AG09319 (cell line): ENCODE measurements at regions not wholly inside any gene's neighbourhood (a gene's known extent, or its start where the extent isn't known, plus 50 kb on each side); places are given as distances from the start of the nearest gene placed in this dataset.

Experiments used
- DNase-seq: peaks from one replicate; pipeline ENCODE4 v3.0.0-alpha.2; 2010; ENCODE audit warnings: low read depth; ENCODE audit errors: extremely low read depth
- CTCF ChIP-seq: IDR thresholded peaks from 2 replicates; pipeline ENCODE4 v1.5.1; 2011; ENCODE audit warnings: low read depth, mild to moderate bottlenecking, inconsistent platforms, low read length, moderate library complexity

GRCh38 chr2:10188729-10189305 is 66.3 kb downstream of the RRM2 start:
- no peak for DNase-seq
- no peak for TF ChIP-seq CTCF

GRCh38 chr2:10190255-10190654 is 67.7 kb downstream of the RRM2 start:
- TF ChIP-seq CTCF = no peak

DNA sequence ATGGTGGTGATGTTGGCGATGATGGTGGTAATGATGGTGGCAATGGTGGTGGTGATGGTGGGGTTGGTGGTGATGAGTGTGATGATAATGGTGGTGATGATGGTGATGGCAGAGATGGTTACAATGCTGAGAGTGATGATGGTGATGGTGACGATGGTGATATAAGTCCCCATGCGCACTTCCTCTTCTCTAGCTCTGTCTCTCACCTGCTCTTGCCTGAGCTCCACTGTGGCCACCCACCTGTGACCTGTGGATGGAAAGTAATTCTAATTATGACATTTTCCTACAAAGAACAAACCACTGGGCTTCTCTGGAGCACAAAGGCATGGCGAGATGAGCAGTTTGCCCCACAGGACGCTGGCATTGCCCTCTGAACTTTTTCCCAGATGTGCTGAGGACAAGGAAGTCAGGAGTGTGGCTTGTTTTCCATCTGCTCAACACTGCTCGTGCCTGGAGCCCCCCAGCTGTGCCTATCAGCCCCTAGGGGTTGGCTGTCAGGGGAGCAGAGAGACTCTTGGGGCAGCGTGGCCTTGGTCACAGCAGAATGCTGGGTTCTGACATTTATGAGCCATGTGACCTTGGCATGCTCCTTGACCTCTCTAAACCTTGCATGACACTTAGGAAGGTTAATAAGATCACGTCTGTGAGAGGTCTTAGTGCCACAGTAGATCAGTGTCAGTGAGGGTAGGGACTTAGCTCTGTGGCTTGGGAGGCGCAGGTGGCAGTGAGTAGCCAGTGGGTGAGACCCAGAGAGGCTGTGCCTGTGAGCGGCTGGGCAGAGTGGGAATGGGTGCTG is 68.4 kb downstream of the RRM2 start:
- DNase-seq = no peak
- TF ChIP-seq CTCF = no peak

More at GRCh38 chr2:10190255-10190654, 67.7 kb downstream of the RRM2 start:
- no peak for DNase-seq

GRCh38 chr2:10191554-10191953 is 69.0 kb downstream of the RRM2 start:
- TF ChIP-seq CTCF = no peak
- DNase-seq = no peak

GRCh38 chr2:10192392-10193015 is 70.0 kb downstream of the RRM2 start:
- TF ChIP-seq CTCF = no peak
- no peak for DNase-seq

DNA sequence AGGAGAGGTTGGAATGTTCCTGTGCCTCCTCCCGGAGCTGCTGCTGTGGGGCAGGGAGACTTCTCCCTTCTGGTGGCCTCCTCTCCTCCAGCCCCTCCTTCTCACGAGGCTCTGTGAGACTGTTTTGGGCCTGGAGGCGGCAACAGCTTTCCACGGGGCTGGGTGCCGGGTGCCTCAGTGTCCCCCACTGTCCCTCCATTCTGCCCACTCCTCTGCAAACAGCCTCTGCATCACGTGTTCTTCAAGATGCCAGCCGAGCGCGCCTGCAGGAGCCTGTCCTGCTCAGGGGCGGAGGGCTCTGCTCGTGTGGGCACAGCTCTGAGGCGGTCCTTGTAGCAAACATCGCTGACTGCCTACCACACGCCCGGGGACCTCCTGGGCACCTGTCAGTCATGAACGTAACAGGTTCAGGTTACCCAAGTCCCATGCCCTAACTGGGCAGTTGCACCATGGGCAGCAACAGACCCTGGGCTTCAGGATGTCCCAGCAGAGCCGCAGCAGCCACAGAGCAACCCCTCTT is 70.8 kb downstream of the RRM2 start:
- no peak for DNase-seq
- TF ChIP-seq CTCF = no peak
